Activated T-cell treated with anti-CD3 and anti-CD28 coated beads, Interleukin-2, amount 50 U/mL, for 1 hour (primary cell): ENCODE measurements at regions not wholly inside any gene's neighbourhood (a gene's known extent, or its start where the extent isn't known, plus 50 kb on each side); places are given as distances from the start of the nearest gene placed in this dataset.
"Not testable (repeated sequence)": the region's sequence is repeated elsewhere in the genome, so short reads cannot be mapped to it uniquely, and the experiment has no call there.

Experiments
- DNase-seq: peaks from one replicate; pipeline ENCODE4 v3.0.0-alpha.2; 2020

DNA sequence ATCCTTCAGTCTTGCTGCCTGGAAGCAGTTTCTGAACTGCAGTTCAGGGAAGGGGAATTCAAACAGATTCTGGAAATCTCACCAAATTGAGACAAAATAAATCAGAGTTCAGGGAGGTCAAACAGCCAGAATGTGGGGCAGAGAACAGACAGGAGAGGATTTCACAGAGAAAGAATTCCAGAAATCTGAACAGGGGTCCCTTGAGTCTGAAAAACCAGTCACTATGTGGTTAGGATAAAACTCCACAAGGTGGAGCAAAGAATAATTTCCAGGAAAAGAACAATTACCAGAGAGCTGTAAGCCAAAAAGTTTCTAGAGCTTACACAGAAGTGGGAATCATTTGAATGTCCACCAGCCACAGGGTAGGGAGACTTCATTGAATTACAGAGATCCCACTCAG lies 84.7 kb downstream of the URB2 start:
- DNase-seq = no peak

- DNase-seq = no peak
These were observed 88.3 kb downstream of the URB2 start for GRCh38 chr1:229714306-229714705.

- DNase-seq = peak; percentile 30
These were observed 89.0 kb downstream of the URB2 start for GRCh38 chr1:229714964-229715603.

DNA sequence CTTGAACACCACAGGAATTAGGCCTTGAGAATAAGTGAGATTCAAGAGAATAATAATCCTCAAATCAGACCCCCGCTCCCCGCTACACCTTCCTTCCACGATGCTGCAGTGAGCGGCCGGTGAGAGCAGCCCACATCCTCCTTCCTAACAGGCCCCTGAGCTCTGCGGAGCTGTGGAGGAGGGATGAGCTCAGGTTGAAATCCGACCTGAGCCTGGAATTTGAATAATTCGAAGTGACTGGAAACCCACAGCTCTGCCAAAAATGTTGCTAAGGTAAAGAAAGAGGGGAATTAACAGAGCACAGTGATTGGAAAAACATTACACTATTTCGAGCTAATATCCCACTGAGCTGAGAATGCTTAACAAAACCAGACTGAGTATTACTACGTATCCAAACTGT lies 90.0 kb downstream of the URB2 start:
- no peak for DNase-seq

- no peak for DNase-seq
These were observed 90.7 kb downstream of the URB2 start for GRCh38 chr1:229716704-229717103.

DNA sequence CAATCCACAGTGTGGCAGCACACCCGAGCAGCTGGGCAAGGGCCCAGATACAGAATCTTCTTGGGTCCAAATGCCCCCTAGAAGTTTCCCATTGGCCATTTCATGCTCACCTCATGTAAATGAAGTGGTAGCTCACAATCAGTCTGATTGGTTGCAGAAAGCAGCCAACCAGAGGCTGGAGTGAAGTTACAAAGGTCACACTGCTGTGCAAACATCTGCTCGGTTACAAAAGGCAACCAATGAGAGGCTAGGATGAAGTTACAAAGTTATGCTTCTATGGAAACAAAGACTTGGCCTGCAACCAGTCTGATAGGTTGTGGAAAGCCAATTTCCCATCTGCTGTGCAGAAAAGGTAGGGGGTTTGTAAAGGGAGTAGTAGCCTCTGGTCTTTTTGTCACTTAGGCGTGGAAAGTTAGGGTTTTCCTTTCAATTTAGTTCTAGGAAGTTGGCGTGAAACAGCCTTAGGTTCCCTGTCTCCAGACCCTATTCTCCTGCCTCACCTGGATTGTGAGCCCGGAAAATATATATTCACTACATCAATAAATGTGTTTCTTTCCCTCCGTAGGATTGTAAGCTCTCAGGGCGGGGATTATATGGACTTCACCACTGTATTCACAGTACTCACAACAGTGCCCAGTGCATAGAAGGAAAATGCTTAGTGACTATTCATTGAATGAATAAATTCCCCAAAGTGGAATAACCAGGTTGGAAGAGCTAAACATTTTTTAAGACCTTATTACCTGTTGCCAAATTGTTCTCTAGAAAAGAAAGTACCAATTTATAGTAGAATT lies 91.9 kb downstream of the URB2 start:
- no peak for DNase-seq

DNA sequence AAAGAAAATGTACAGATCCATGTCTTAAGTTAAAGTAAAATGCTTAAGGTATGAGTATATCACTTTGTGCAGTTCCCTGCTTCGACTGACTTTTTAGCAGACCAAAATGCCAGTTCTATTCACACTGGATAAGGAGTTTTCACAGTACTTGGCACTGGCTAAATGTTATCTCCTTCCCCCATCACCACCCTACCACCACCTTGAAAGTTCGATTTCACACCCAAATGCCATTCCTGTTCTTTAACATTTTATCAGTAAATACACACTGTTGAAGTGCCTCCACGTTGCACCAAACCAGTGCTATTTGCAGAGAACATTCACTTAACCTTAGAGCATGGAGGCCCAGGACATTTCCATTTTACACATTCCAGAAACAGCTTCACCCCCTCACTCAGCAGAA lies 100.0 kb downstream of the URB2 start:
- DNase-seq = no peak

GRCh38 chr1:229729916-229730315 lies 103.9 kb downstream of the URB2 start:
- no peak for DNase-seq

DNA sequence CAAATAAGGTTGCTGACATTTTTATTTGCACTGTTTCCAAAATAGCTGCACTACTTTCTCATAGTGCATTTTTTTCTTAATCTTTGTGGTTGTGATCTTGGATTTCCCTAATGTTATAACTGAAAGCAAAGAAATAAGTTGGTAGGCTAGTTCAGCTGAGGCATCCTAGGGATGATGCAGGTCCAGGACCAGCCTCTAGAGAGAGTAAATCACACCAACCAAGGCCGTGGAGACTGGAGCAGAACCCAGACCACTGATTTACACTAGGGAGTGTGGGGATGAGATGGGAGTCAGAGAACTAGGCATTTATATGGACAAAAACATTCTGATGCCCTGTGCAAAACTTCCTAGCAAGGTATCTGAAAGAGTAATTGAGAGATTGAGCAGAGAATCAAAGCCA lies 104.5 kb downstream of the URB2 start:
- no peak for DNase-seq

DNA sequence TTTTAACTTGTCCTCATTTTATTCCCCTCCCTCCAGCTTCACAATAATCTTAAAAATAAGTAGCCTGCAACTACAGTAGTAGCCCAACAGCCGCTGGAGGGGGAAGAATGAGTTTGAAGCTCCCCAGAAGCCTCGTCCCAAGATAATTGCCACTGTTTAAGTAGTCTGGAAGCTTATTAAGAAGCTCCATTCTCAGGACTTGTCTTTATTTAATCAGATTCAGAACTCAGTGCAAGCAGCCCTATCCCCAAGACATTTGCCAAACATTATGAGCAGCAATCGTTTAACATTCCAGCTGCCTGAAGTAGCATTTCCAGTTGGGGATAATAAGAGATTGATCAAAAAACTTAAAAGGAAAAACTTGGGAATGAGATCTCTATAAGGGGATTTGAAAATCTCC lies 106.0 kb downstream of the URB2 start:
- DNase-seq = no peak

GRCh38 chr1:229736376-229736775 lies 110.3 kb downstream of the URB2 start:
- no peak for DNase-seq

- not testable (repeated sequence) for DNase-seq
These were observed 116.6 kb downstream of the URB2 start for GRCh38 chr1:229742614-229743013.

GRCh38 chr1:229749992-229750391 lies 123.9 kb downstream of the URB2 start:
- DNase-seq = no peak

- DNase-seq = no peak
These were observed 125.6 kb downstream of the URB2 start for GRCh38 chr1:229751610-229752009.

DNA sequence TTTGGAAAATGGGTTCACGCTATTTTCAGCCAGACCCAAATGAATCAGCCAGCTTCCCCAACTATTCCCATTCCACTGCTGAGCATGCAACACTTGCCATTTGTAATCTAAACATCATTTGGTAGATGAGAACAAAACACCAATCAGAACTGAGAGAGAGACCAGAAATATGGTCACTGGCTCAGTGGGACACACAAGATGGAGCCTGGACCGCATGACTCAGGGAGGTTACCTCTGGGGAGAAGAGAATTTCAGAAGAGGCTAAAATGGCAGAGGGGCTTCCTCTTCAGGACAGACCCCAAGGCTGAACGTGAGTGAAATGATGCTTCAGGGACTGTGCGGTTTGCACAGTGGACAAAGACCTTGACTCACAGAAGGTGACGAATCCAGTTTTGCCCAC lies 126.6 kb downstream of the URB2 start:
- no peak for DNase-seq

- no peak for DNase-seq
These were observed 127.9 kb downstream of the URB2 start for GRCh38 chr1:229753764-229754551.

DNA sequence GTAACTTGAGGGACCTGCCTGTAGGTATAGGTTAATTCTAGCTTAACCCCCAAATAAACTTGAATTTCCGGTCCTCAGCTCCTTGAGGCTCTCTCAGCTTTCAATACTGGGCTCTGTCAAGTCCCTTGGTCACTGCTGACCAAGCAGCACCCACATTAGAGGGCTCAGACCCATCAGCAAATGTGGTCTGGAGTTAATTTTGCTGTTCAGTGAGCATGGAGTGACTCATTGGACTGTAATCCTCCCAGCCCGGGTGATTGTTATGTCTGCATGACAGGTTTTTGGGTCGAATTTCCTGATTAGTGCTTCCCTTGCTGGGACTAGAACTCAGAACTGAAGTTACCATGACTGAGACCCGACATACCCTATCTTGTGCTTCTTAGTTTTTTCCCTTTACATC lies 130.6 kb downstream of the URB2 start:
- DNase-seq = no peak

DNA sequence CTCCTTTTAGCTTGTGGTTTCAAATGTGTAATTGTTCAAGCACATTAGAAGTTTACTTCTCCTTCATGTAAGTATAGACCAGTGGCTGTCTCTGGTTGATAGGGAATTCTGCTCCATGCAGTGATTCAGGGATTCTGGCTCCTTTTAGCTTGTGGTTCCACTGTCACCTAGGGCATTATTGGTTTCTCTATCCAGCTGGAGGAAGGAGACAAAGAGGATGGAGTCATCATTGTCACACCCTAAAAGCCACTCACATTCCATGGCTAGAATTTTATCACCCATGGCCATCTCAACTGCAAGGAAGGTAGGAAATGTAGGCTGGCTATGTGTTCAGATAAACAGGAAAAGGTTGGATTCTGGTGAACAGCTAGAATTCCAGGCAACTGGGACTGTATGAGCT lies 131.2 kb downstream of the URB2 start:
- no peak for DNase-seq

GRCh38 chr1:229758101-229759036 lies 132.3 kb downstream of the URB2 start:
- no peak for DNase-seq

GRCh38 chr1:229759037-229759435 lies 133.0 kb downstream of the URB2 start:
- no peak for DNase-seq

DNA sequence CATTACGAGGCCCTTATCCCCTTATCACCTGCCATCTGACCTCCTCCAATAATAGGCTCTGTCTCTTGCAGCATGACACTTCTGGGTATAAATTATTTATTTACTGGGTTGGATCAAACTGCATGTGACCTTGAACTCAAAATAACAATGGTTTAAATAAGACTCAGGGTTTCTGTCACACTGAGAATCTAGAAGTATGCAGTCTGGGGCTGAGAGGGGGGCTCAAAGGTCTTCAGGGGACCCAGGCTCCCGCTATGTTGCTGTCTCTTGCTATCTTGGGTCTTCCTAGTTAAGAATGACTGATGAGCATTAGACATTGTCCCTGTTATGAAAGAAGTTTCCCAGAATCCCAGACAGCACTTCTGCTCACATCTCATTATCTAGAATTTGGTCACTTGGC lies 133.5 kb downstream of the URB2 start:
- DNase-seq = no peak

GRCh38 chr1:229760478-229760996 lies 134.5 kb downstream of the URB2 start:
- no peak for DNase-seq

DNA sequence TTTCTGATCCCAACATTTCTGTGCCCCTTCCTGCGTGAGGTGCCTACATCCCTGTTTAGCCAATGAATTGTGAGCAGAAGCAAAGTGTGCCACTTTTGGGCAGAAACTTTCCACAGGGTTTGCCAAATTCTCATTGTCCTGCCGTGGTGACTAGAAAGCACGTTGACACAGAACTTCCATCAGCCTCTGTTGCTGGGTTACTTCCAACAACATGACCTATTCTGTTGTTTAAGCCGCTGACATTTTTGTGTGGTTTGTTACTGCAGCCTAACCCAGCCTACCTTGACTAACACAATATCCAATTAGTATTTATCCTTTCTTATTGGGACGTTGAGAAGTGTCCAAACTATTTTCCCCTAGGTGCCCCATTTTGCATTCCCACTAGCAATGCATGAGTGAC lies 136.8 kb downstream of the URB2 start:
- DNase-seq = no peak
